ENCODE measurements at regions not wholly inside any gene's neighbourhood (a gene's known extent, or its start where the extent isn't known, plus 50 kb on each side); places are given as distances from the start of the nearest gene placed in this dataset.

DNA sequence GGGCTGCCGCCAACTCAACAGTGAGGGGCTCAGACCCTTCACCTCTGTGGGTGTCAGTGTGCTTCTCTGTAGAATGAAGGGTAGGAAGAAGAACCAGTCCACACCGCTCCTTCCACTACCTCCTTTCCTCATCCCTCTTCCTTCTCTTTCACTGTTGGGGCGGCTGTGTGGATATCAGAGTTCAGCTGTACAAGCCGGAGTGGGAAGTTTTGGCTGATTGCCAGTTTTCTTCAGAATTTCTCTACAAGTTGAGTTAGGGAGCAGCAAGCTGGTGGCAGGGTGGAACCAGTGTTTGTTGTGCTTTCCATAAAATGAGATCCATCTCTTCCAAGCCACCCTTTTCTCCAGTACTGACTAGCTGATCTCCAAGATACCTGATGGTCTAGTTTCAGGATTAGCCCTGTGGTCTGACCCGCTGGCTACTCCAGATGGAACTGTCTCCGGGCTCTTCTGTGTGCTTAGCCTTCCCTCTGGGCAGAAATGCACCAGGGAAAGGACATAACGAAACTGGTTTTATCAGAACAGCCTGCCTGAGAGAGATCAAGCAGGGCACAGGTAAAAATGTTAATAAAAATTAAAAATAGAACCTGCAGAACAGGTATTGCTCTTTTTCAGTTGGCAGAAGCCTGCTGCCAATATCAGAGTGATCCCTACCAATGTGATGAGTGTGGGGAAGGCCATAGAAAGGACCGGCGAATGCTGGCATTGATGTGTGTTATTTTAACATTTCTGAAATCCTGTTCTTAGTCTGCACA, 169.9 kb upstream of the TSC22D2 start:
- TF ChIP-seq, protein P1, sequence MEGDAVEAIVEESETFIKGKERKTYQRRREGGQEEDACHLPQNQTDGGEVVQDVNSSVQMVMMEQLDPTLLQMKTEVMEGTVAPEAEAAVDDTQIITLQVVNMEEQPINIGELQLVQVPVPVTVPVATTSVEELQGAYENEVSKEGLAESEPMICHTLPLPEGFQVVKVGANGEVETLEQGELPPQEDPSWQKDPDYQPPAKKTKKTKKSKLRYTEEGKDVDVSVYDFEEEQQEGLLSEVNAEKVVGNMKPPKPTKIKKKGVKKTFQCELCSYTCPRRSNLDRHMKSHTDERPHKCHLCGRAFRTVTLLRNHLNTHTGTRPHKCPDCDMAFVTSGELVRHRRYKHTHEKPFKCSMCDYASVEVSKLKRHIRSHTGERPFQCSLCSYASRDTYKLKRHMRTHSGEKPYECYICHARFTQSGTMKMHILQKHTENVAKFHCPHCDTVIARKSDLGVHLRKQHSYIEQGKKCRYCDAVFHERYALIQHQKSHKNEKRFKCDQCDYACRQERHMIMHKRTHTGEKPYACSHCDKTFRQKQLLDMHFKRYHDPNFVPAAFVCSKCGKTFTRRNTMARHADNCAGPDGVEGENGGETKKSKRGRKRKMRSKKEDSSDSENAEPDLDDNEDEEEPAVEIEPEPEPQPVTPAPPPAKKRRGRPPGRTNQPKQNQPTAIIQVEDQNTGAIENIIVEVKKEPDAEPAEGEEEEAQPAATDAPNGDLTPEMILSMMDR (IDR thresholded peaks at IDR 0.05) = no peak
- TF ChIP-seq POLR2AphosphoS5 (IDR thresholded peaks at IDR 0.05) = no peak
- TF ChIP-seq POLR2A (IDR thresholded peaks at IDR 0.05) = no peak

Data from gastroesophageal sphincter (tissue), 3 donors.